Panc1 (cell line): ENCODE measurements at regions not wholly inside any gene's neighbourhood (a gene's known extent, or its start where the extent isn't known, plus 50 kb on each side); places are given as distances from the start of the nearest gene placed in this dataset.

Source experiments
- ATAC-seq: fragments of 200-7000 bp; cut with Tn5 transposase; 2 replicates; pipeline ENCODE4 v1.9.1; 2020; ENCODE audit warnings: mild to moderate bottlenecking, moderate library complexity
- BruUV-seq: library from RNA; stranded (reverse); fragments of 400-500 nt; replicated peaks from 2 replicates; lab custom pipeline; 2021; lab: Mats Ljungman, UMichigan
- CTCF ChIA-PET: fragments of 300-600 bp; sonication (Branson Sonifier 250); formaldehyde crosslinking; loops from one replicate; lab custom pipeline; 2022; ENCODE audit warnings: antibody characterized with exemption; lab: Charles Lee
- POLR2A ChIA-PET: fragments of 300-600 bp; sonication (Branson Sonifier 250); formaldehyde crosslinking; loops from one replicate; lab custom pipeline; 2022; ENCODE audit warnings: antibody characterized with exemption; lab: Charles Lee
- DNase-seq: peaks from one replicate; pipeline ENCODE4 v3.0.0-alpha.2; 2010; ENCODE audit warnings: low read depth, low spot score
- H3K27ac ChIP-seq: 2 replicates; pipeline ENCODE4 v1.5.1; 2011; ENCODE audit warnings: mild to moderate bottlenecking, low read length, inconsistent platforms
- H3K27me3 ChIP-seq: fragments of 200-500 bp; sonication (Bioruptor generic); 2 replicates; pipeline ENCODE4 v1.6.0; 2014; ENCODE audit warnings: low read length, inconsistent platforms; ENCODE audit not compliant: control insufficient read depth, insufficient read depth
- H3K36me3 ChIP-seq: fragments of 200-500 bp; sonication (Bioruptor generic); 2 replicates; pipeline ENCODE4 v1.5.1; 2014; ENCODE audit warnings: inconsistent platforms, mild to moderate bottlenecking, low read length, moderate library complexity; ENCODE audit not compliant: control insufficient read depth, insufficient read depth
- H3K4me1 ChIP-seq: 2 replicates; pipeline ENCODE4 v1.5.1; 2011; ENCODE audit warnings: inconsistent platforms, mild to moderate bottlenecking, low read length, moderate library complexity; ENCODE audit not compliant: control insufficient read depth, insufficient read depth
- H3K4me3 ChIP-seq, 2 experiments: 2 replicates each; pipeline ENCODE4 v1.5.1; 2011 to 2012; ENCODE audit warnings: low read depth in 2 of 2, low read length in 2 of 2, mild to moderate bottlenecking in 2 of 2, inconsistent platforms in 1 of 2, moderate library complexity in 1 of 2
- H3K9me3 ChIP-seq: fragments of 200-500 bp; sonication (Bioruptor generic); 2 replicates; pipeline ENCODE4 v1.5.1; 2014; ENCODE audit warnings: low read depth, mild to moderate bottlenecking, inconsistent platforms, low read length, moderate library complexity; ENCODE audit not compliant: control insufficient read depth, insufficient read depth
- POLR2AphosphoS5 ChIP-seq: IDR thresholded peaks from 2 replicates; pipeline ENCODE4 v1.6.1; 2012; ENCODE audit warnings: mild to moderate bottlenecking, low read depth, low read length, moderate library complexity
- REST ChIP-seq, 2 experiments: IDR thresholded peaks; 2 replicates each; pipeline ENCODE4 v1.6.1; 2011 to 2012; ENCODE audit warnings: low read depth in 2 of 2, control low read depth in 1 of 2, low read length in 1 of 2, mild to moderate bottlenecking in 1 of 2, moderate library complexity in 1 of 2; ENCODE audit not compliant: insufficient read depth in 1 of 2
- SIN3A ChIP-seq: IDR thresholded peaks from 2 replicates; pipeline ENCODE4 v1.6.1; 2012; ENCODE audit warnings: low read depth, mild to moderate bottlenecking, low read length, moderate library complexity, borderline replicate concordance; ENCODE audit not compliant: insufficient read depth
- TCF7L2 ChIP-seq: IDR thresholded peaks from 2 replicates; pipeline ENCODE4 v1.6.1; 2011; ENCODE audit warnings: mild to moderate bottlenecking, low read depth, low read length, inconsistent platforms
- in situ Hi-C: cut with HindIII; loops from 2 replicates; pipeline ENCODE4 v1.10.0; 2016; ENCODE audit warnings: low sequenced_read_pairs, low pct_unique_long_range_greater_than_20kb
- intact Hi-C: fragments of 100-400 bp; cut with micrococcal nuclease; formaldehyde crosslinking; loops from one replicate; pipeline ENCODE4 v1.10.0; 2022; ENCODE audit not compliant: unreplicated experiment
- TF ChIP-seq, protein P1 (sequence below): fragments of 450-650 bp; IDR thresholded peaks from 2 replicates; pipeline ENCODE4 v1.5.1; 2017; ENCODE audit warnings: mild to moderate bottlenecking

GRCh38 chr5:167769846-167770413, 521.5 kb upstream of the WWC1 start:
- no TSS peak for BruUV-seq
- Histone ChIP-seq H3K36me3 (no peaks in the 10 kb centered on the region), H3K27me3 (no peaks in the 10 kb centered on the region), H3K4me1 (no peaks in the 10 kb centered on the region), H3K9me3 (no peaks in the 10 kb centered on the region), H3K4me3 (no peak overlapping the region), H3K27ac (no peak overlapping the region)
- ATAC-seq (no peak), DNase-seq (no peak)
- POLR2A ChIA-PET: no interaction called here
- in situ Hi-C loops: no loop called here
- TF ChIP-seq POLR2AphosphoS5: no peak
- no peak for TF ChIP-seq SIN3A
- TF ChIP-seq, protein P1, sequence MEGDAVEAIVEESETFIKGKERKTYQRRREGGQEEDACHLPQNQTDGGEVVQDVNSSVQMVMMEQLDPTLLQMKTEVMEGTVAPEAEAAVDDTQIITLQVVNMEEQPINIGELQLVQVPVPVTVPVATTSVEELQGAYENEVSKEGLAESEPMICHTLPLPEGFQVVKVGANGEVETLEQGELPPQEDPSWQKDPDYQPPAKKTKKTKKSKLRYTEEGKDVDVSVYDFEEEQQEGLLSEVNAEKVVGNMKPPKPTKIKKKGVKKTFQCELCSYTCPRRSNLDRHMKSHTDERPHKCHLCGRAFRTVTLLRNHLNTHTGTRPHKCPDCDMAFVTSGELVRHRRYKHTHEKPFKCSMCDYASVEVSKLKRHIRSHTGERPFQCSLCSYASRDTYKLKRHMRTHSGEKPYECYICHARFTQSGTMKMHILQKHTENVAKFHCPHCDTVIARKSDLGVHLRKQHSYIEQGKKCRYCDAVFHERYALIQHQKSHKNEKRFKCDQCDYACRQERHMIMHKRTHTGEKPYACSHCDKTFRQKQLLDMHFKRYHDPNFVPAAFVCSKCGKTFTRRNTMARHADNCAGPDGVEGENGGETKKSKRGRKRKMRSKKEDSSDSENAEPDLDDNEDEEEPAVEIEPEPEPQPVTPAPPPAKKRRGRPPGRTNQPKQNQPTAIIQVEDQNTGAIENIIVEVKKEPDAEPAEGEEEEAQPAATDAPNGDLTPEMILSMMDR: no peak
- no peak for TF ChIP-seq TCF7L2
- TF ChIP-seq REST (IDR thresholded peaks at IDR 0.05; ENCODE audit: insufficient read depth in 1 of 2, low read depth in 2 of 2, low read length in 1 of 2): no peak
- intact Hi-C loops: no loop called here
- CTCF ChIA-PET: no interaction called here

- no peaks in the 10 kb centered on the region for H3K27me3 ChIP-seq
- DNase-seq: no peak
- H3K36me3 ChIP-seq: no peaks in the 10 kb centered on the region
- in situ Hi-C loops (no loop called here), intact Hi-C loops (no loop called here)
- H3K9me3 ChIP-seq: no peaks in the 10 kb centered on the region
- ChIA-PET CTCF (no interaction called here), POLR2A (no interaction called here)
- no TSS peak for BruUV-seq
- TF ChIP-seq, protein P1: no peak
- TF ChIP-seq TCF7L2 (no peak), REST (IDR thresholded peaks at IDR 0.05; ENCODE audit: insufficient read depth in 1 of 2, low read depth in 2 of 2, low read length in 1 of 2) (no peak), POLR2AphosphoS5 (no peak), SIN3A (no peak)
- H3K27ac ChIP-seq: no peak overlapping the region
- no peaks in the 10 kb centered on the region for H3K4me1 ChIP-seq
- H3K4me3 ChIP-seq: no peak overlapping the region
- no peak for ATAC-seq
These were observed 521.0 kb upstream of the WWC1 start for GRCh38 chr5:167770461-167770860.
